HG03342 (cell line): ENCODE measurements at regions not wholly inside any gene's neighbourhood (a gene's known extent, or its start where the extent isn't known, plus 50 kb on each side); places are given as distances from the start of the nearest gene placed in this dataset.
A peak's percentile ranks its signal among the peaks of the same experiment; 100 is the strongest.
"Not testable (repeated sequence)": the region's sequence is repeated elsewhere in the genome, so short reads cannot be mapped to it uniquely, and the experiment has no call there.

Experiments
- ATAC-seq: cut with Tn5 transposase; IDR thresholded peaks from one replicate; pipeline ENCODE4 v1.9.1; 2021; ENCODE audit warnings: mild to moderate bottlenecking, moderate library complexity; ENCODE audit not compliant: unreplicated experiment

GRCh38 chr9:79396168-79396567, 175.6 kb upstream of the TLE4 start:
- ATAC-seq: no peak

GRCh38 chr9:79403495-79403894, 168.3 kb upstream of the TLE4 start:
- no peak for ATAC-seq

- no peak for ATAC-seq
Observed at GRCh38 chr9:79408200-79408599, 163.6 kb upstream of the TLE4 start.

GRCh38 chr9:79408617-79409016, 163.1 kb upstream of the TLE4 start:
- peak; percentile 76 for ATAC-seq

- no peak for ATAC-seq
Observed at GRCh38 chr9:79409182-79409823, 162.5 kb upstream of the TLE4 start.

GRCh38 chr9:79425840-79426239, 145.9 kb upstream of the TLE4 start:
- ATAC-seq: no peak

GRCh38 chr9:79428422-79428821, 143.3 kb upstream of the TLE4 start:
- ATAC-seq: no peak

GRCh38 chr9:79430619-79431018, 141.1 kb upstream of the TLE4 start:
- ATAC-seq: no peak

- ATAC-seq: no peak
Observed at GRCh38 chr9:79431019-79431679, 140.6 kb upstream of the TLE4 start.

GRCh38 chr9:79432485-79432884, 139.3 kb upstream of the TLE4 start:
- no peak for ATAC-seq

- no peak for ATAC-seq
Observed at GRCh38 chr9:79433703-79434102, 138.1 kb upstream of the TLE4 start.

GRCh38 chr9:79439221-79439620, 132.5 kb upstream of the TLE4 start:
- ATAC-seq: not testable (repeated sequence)

GRCh38 chr9:79446523-79447307, 125.0 kb upstream of the TLE4 start:
- ATAC-seq: no peak

GRCh38 chr9:79447308-79447605, 124.5 kb upstream of the TLE4 start:
- ATAC-seq: no peak

- ATAC-seq: no peak
Observed at GRCh38 chr9:79447762-79448161, 124.0 kb upstream of the TLE4 start.

GRCh38 chr9:79452265-79452664, 119.5 kb upstream of the TLE4 start:
- no peak for ATAC-seq

- no peak for ATAC-seq
Observed at GRCh38 chr9:79461712-79462111, 110.1 kb upstream of the TLE4 start.

GRCh38 chr9:79465156-79465555, 106.6 kb upstream of the TLE4 start:
- no peak for ATAC-seq

GRCh38 chr9:79469164-79469563, 102.6 kb upstream of the TLE4 start:
- ATAC-seq: no peak

GRCh38 chr9:79470954-79471353, 100.8 kb upstream of the TLE4 start:
- no peak for ATAC-seq

- ATAC-seq: no peak
Observed at GRCh38 chr9:79471580-79472543, 99.9 kb upstream of the TLE4 start.
